HCT116 (cell line): ENCODE measurements at regions not wholly inside any gene's neighbourhood (a gene's known extent, or its start where the extent isn't known, plus 50 kb on each side); places are given as distances from the start of the nearest gene placed in this dataset.

Experiments used
- ATAC-seq: fragments of 200-7000 bp; cut with Tn5 transposase; 2 replicates; pipeline ENCODE4 v1.9.1; 2020; ENCODE audit warnings: mild to moderate bottlenecking, moderate library complexity
- BruUV-seq: library from RNA; stranded (reverse); fragments of 400-500 nt; replicated peaks from 2 replicates; lab custom pipeline; 2021; lab: Mats Ljungman, UMichigan
- CTCF ChIA-PET: fragments of 300-600 bp; sonication (Branson Sonifier 250); formaldehyde crosslinking; loops from one replicate; lab custom pipeline; 2021; ENCODE audit warnings: antibody characterized with exemption; lab: Charles Lee
- POLR2A ChIA-PET: fragments of 300-600, 350-600 bp; sonication (Branson Sonifier 250); formaldehyde crosslinking; loops from one replicate; lab custom pipeline; 2021; ENCODE audit warnings: antibody characterized with exemption; lab: Charles Lee
- RAD21 ChIA-PET, 2 experiments: fragments of 300-600 bp; sonication (Branson Sonifier 250); formaldehyde crosslinking; loops; one replicate each; lab custom pipeline; 2023; ENCODE audit warnings: low total read pairs in 2 of 2; ENCODE audit not compliant: uncharacterized antibody in 2 of 2, unreplicated experiment in 2 of 2, low non-redundant PET in 1 of 2; lab: Charles Lee
- DNase-seq: peaks from one replicate; pipeline ENCODE4 v3.0.0-alpha.2; 2010; ENCODE audit warnings: low read depth, low spot score
- H2AFZ ChIP-seq: fragments of 200-600 bp; shearing (Covaris generic), sonication (generic); 2 replicates; pipeline ENCODE4 v1.6.1; 2017; ENCODE audit warnings: low read depth, mixed run types, mixed read lengths, antibody characterized with exemption, low read length; ENCODE audit not compliant: poor library complexity, severe bottlenecking
- H3K27ac ChIP-seq: 2 replicates; pipeline ENCODE4 v1.5.1; 2012; ENCODE audit warnings: low read depth, low read length
- H3K27me3 ChIP-seq: fragments of 200-600 bp; sonication (generic); 2 replicates; pipeline ENCODE4 v1.6.1; 2016; ENCODE audit warnings: mixed run types, low read length, mixed read lengths; ENCODE audit not compliant: insufficient read depth
- H3K36me3 ChIP-seq, 2 experiments: fragments of 200-500 bp in 1 of 2; fragments of 200-600 bp in 1 of 2; sonication (Bioruptor generic) in 1 of 2; sonication (generic) in 1 of 2; 2 replicates each; pipeline versions ENCODE4 v1.5.1 to v1.6.1; 2014 to 2016; ENCODE audit warnings: low read length in 2 of 2, inconsistent platforms in 1 of 2, mixed read lengths in 1 of 2, mixed run types in 1 of 2; ENCODE audit not compliant: insufficient read depth in 2 of 2, control insufficient read depth in 1 of 2
- H3K4me1 ChIP-seq, 2 experiments: fragments of 200-600 bp in 1 of 2; sonication (generic) in 1 of 2; 2 replicates each; pipeline versions ENCODE4 v1.5.1 to v1.6.1; 2012 to 2017; ENCODE audit warnings: low read length in 2 of 2, inconsistent platforms in 1 of 2, mild to moderate bottlenecking in 1 of 2, mixed read lengths in 1 of 2, mixed run types in 1 of 2, moderate library complexity in 1 of 2; ENCODE audit not compliant: insufficient read depth in 2 of 2, control insufficient read depth in 1 of 2
- H3K4me2 ChIP-seq: fragments of 200-600 bp; sonication (generic); 2 replicates; pipeline ENCODE4 v1.6.1; 2017; ENCODE audit warnings: mixed run types, low read length, mixed read lengths
- H3K4me3 ChIP-seq, 2 experiments: fragments of 200-600 bp in 1 of 2; sonication (generic) in 1 of 2; replicated peaks in 1 of 2; 2 replicates each; pipeline ENCODE4 v1.5.1; 2011 to 2016; ENCODE audit warnings: low read length in 2 of 2, control low read depth in 1 of 2, low read depth in 1 of 2, mild to moderate bottlenecking in 1 of 2, mixed read lengths in 1 of 2, mixed run types in 1 of 2
- H3K79me2 ChIP-seq: fragments of 200-600 bp; sonication (generic); 2 replicates; pipeline ENCODE4 v1.6.1; 2017; ENCODE audit warnings: mild to moderate bottlenecking, mixed run types, low read length, moderate library complexity, mixed read lengths; ENCODE audit not compliant: insufficient read depth
- H3K9ac ChIP-seq: fragments of 200-600 bp; sonication (generic); 2 replicates; pipeline ENCODE4 v1.6.1; 2016; ENCODE audit warnings: low read length, mixed read lengths
- H3K9me2 ChIP-seq: fragments of 200-600 bp; sonication (generic), shearing (Covaris generic); 2 replicates; pipeline ENCODE4 v1.6.1; 2017; ENCODE audit warnings: mixed run types, mild to moderate bottlenecking, moderate library complexity; ENCODE audit not compliant: insufficient read depth
- H3K9me3 ChIP-seq, 2 experiments: fragments of 200-500 bp in 1 of 2; fragments of 200-600 bp in 1 of 2; sonication (Bioruptor generic) in 1 of 2; sonication (generic) in 1 of 2; 2 replicates each; pipeline ENCODE4 v1.6.1; 2014 to 2017; ENCODE audit warnings: low read length in 2 of 2, mixed read lengths in 2 of 2, inconsistent platforms in 1 of 2, low read depth in 1 of 2, mild to moderate bottlenecking in 1 of 2, mixed run types in 1 of 2, moderate library complexity in 1 of 2; ENCODE audit not compliant: control insufficient read depth in 1 of 2, insufficient read depth in 1 of 2
- H4K20me1 ChIP-seq: fragments of 200-600 bp; sonication (generic), shearing (Covaris generic); 2 replicates; pipeline ENCODE4 v1.6.1; 2017; ENCODE audit warnings: mixed run types, mild to moderate bottlenecking, moderate library complexity; ENCODE audit not compliant: insufficient read depth
- ATF3 ChIP-seq: IDR thresholded peaks from 2 replicates; pipeline ENCODE4 v1.6.1; 2012
- CBX3 ChIP-seq: IDR thresholded peaks from 2 replicates; pipeline ENCODE4 v1.6.1; 2012; ENCODE audit warnings: low read depth
- CEBPB ChIP-seq: IDR thresholded peaks from 2 replicates; pipeline ENCODE4 v1.6.1; 2012; ENCODE audit warnings: low read depth
- CTCF ChIP-seq, 3 experiments: fragments of 200-600 bp in 1 of 3; sonication (generic) in 1 of 3; IDR thresholded peaks in 2 of 3; conservative IDR thresholded peaks in 1 of 3; 2 replicates each; pipeline ENCODE4 v1.5.1; 2012 to 2017; ENCODE audit warnings: low read depth in 2 of 3, low read length in 2 of 3, antibody characterized with exemption in 1 of 3, borderline replicate concordance in 1 of 3, control low read depth in 1 of 3, mild to moderate bottlenecking in 1 of 3, mixed read lengths in 1 of 3, mixed run types in 1 of 3, moderate library complexity in 1 of 3; ENCODE audit not compliant: insufficient read depth in 1 of 3
- EGR1 ChIP-seq: IDR thresholded peaks from 2 replicates; pipeline ENCODE4 v1.6.1; 2012; ENCODE audit warnings: low read depth
- EZH2phosphoT487 ChIP-seq: fragments of 200-600 bp; IDR thresholded peaks from 2 replicates; pipeline ENCODE4 v1.6.1; 2018; ENCODE audit warnings: antibody characterized with exemption, borderline replicate concordance
- FOSL1 ChIP-seq: IDR thresholded peaks from 2 replicates; pipeline ENCODE4 v1.6.1; 2012; ENCODE audit warnings: low read depth
- JUND ChIP-seq: IDR thresholded peaks from 2 replicates; pipeline ENCODE4 v1.6.1; 2012
- MAX ChIP-seq: IDR thresholded peaks from 2 replicates; pipeline ENCODE4 v1.6.1; 2012
- POLR2AphosphoS5 ChIP-seq: IDR thresholded peaks from 2 replicates; pipeline ENCODE4 v1.6.1; 2011; ENCODE audit warnings: mild to moderate bottlenecking, low read depth, low read length, moderate library complexity
- RAD21 ChIP-seq: IDR thresholded peaks from 2 replicates; pipeline ENCODE4 v1.6.1; 2012; ENCODE audit warnings: low read depth, mild to moderate bottlenecking
- REST ChIP-seq: IDR thresholded peaks from 2 replicates; pipeline ENCODE4 v1.6.1; 2012; ENCODE audit warnings: low read depth
- SP1 ChIP-seq: IDR thresholded peaks from 2 replicates; pipeline ENCODE4 v1.6.1; 2012; ENCODE audit warnings: low read depth
- TCF7L2 ChIP-seq: IDR thresholded peaks from 2 replicates; pipeline ENCODE4 v1.7.0; 2011; ENCODE audit warnings: borderline replicate concordance, inconsistent platforms; ENCODE audit not compliant: insufficient read depth, insufficient read length; ENCODE audit errors: extremely low read depth
- YY1 ChIP-seq: IDR thresholded peaks from 2 replicates; pipeline ENCODE4 v1.6.1; 2011; ENCODE audit warnings: low read length, low read depth, moderate library complexity, mild to moderate bottlenecking; ENCODE audit not compliant: insufficient replicate concordance; ENCODE audit errors: extremely low read depth
- ZBTB33 ChIP-seq: IDR thresholded peaks from 2 replicates; pipeline ENCODE4 v1.6.1; 2011; ENCODE audit warnings: mild to moderate bottlenecking, low read length, moderate library complexity; ENCODE audit not compliant: insufficient replicate concordance; ENCODE audit errors: extremely low read depth
- ZNF274 ChIP-seq: fragments of 200-500 bp; sonication (Bioruptor generic); IDR thresholded peaks from 2 replicates; pipeline ENCODE4 v1.6.1; 2014; ENCODE audit warnings: mild to moderate bottlenecking, low read depth, low read length, inconsistent platforms
- intact Hi-C: fragments of 100-400 bp; cut with micrococcal nuclease; formaldehyde crosslinking; loops from 2 replicates; pipeline ENCODE4 v1.10.0; 2022

- Histone ChIP-seq H3K4me3 (no peak overlapping the region), H3K9me2 (no peaks in the 10 kb centered on the region), H3K36me3 (no peaks in the 10 kb centered on the region), H3K79me2 (no peaks in the 10 kb centered on the region), H3K9me3 (no peaks in the 10 kb centered on the region), H4K20me1 (no peaks in the 10 kb centered on the region), H3K9ac (no peak overlapping the region), H3K4me1 (no peaks in the 10 kb centered on the region), H3K27ac (no peak overlapping the region), H3K4me2 (no peak overlapping the region), H2AFZ (no peak overlapping the region), H3K27me3 (no peaks in the 10 kb centered on the region)
- TF ChIP-seq JUND = no peak
- TF ChIP-seq FOSL1 = no peak
- TF ChIP-seq CBX3 = no peak
- TF ChIP-seq ZNF274 = no peak
- TF ChIP-seq RAD21 = no peak
- TF ChIP-seq ATF3 = no peak
- no peak for TF ChIP-seq CTCF (IDR thresholded peaks at IDR 0.05 in 2 of 3, conservative IDR thresholded peaks at IDR 0.05 in 1 of 3; ENCODE audit: borderline replicate concordance in 1 of 3, insufficient read depth in 1 of 3, low read depth in 2 of 3, low read length in 2 of 3)
- no peak for TF ChIP-seq TCF7L2
- TF ChIP-seq CEBPB = no peak
- no peak for TF ChIP-seq POLR2AphosphoS5
- TF ChIP-seq EGR1 = no peak
- no peak for TF ChIP-seq ZBTB33
- no peak for TF ChIP-seq MAX
- no peak for TF ChIP-seq REST
- no peak for TF ChIP-seq YY1
- TF ChIP-seq SP1 = no peak
- TF ChIP-seq EZH2phosphoT487 = no peak
- intact Hi-C loops = no loop called here
- CTCF ChIA-PET = no interaction called here
- no TSS peak for BruUV-seq
- POLR2A ChIA-PET = no interaction called here
- no peak for ATAC-seq
- no peak for DNase-seq
- RAD21 ChIA-PET = no interaction called here
These were observed 219.6 kb upstream of the SHH start for GRCh38 chr7:156031679-156032478.
